HG03442 (cell line): ENCODE measurements at regions not wholly inside any gene's neighbourhood (a gene's known extent, or its start where the extent isn't known, plus 50 kb on each side); places are given as distances from the start of the nearest gene placed in this dataset.

Experiments used
- ATAC-seq: cut with Tn5 transposase; IDR thresholded peaks from one replicate; pipeline ENCODE4 v1.9.1; 2021; ENCODE audit warnings: mild to moderate bottlenecking, moderate library complexity; ENCODE audit not compliant: unreplicated experiment

GRCh38 chr1:98088381-98088780 lies 167.5 kb upstream of the DPYD start:
- no peak for ATAC-seq

- ATAC-seq: no peak
Observed at GRCh38 chr1:98086796-98087441, 166.1 kb upstream of the DPYD start.

- no peak for ATAC-seq
Observed at GRCh38 chr1:98086156-98086555, 165.3 kb upstream of the DPYD start.

- no peak for ATAC-seq
Observed at GRCh38 chr1:98084188-98084587, 163.4 kb upstream of the DPYD start.

- no peak for ATAC-seq
Observed at GRCh38 chr1:98081944-98082343, 161.1 kb upstream of the DPYD start.

- no peak for ATAC-seq
Observed at GRCh38 chr1:98078596-98078995, 157.8 kb upstream of the DPYD start.

- ATAC-seq: no peak
Observed at GRCh38 chr1:98077691-98078090, 156.9 kb upstream of the DPYD start.

GRCh38 chr1:98075626-98076025 lies 154.8 kb upstream of the DPYD start:
- no peak for ATAC-seq

- no peak for ATAC-seq
Observed at GRCh38 chr1:98073823-98074222, 153.0 kb upstream of the DPYD start.

GRCh38 chr1:98073106-98073505 lies 152.3 kb upstream of the DPYD start:
- ATAC-seq: no peak

- no peak for ATAC-seq
Observed at GRCh38 chr1:98072047-98072446, 151.2 kb upstream of the DPYD start.

GRCh38 chr1:98068016-98068415 lies 147.2 kb upstream of the DPYD start:
- ATAC-seq: no peak

- ATAC-seq: no peak
Observed at GRCh38 chr1:98066911-98067310, 146.1 kb upstream of the DPYD start.

GRCh38 chr1:98059620-98060019 lies 138.8 kb upstream of the DPYD start:
- ATAC-seq: no peak

- ATAC-seq: no peak
Observed at GRCh38 chr1:98058676-98059075, 137.8 kb upstream of the DPYD start.

GRCh38 chr1:98057236-98057910 lies 136.5 kb upstream of the DPYD start:
- ATAC-seq: no peak

GRCh38 chr1:98056781-98057180 lies 135.9 kb upstream of the DPYD start:
- no peak for ATAC-seq

GRCh38 chr1:98055457-98055856 lies 134.6 kb upstream of the DPYD start:
- ATAC-seq: no peak

GRCh38 chr1:98054786-98055185 lies 134.0 kb upstream of the DPYD start:
- ATAC-seq: no peak

- no peak for ATAC-seq
Observed at GRCh38 chr1:98054367-98054701, 133.5 kb upstream of the DPYD start.

- peak; percentile 96 for ATAC-seq
Observed at GRCh38 chr1:98053471-98054366, 132.9 kb upstream of the DPYD start.
